ENCODE measurements at regions not wholly inside any gene's neighbourhood (a gene's known extent, or its start where the extent isn't known, plus 50 kb on each side); places are given as distances from the start of the nearest gene placed in this dataset.

- intact Hi-C loops (cut with DNase I; ENCODE audit: low total_unique reads) = no loop called here
- TF ChIP-seq POLR2A (IDR thresholded peaks at IDR 0.05) = no peak
- no peaks in the 10 kb centered on the region for H3K27me3 ChIP-seq
- no peaks in the 10 kb centered on the region for H3K9me3 ChIP-seq
- no peak overlapping the region for H3K27ac ChIP-seq
- no peaks in the 10 kb centered on the region for H3K4me1 ChIP-seq
- H3K36me3 ChIP-seq = no peaks in the 10 kb centered on the region
- no peak overlapping the region for H3K4me3 ChIP-seq
- DNase-seq = no peak
Observed at GRCh38 chr6:9810286-9810685, 604.6 kb downstream of the TFAP2A start.

- Histone ChIP-seq H3K27me3 (no peaks in the 10 kb centered on the region), H3K4me3 (no peak overlapping the region), H3K9me3 (no peaks in the 10 kb centered on the region), H3K4me1 (no peaks in the 10 kb centered on the region), H3K27ac (no peak overlapping the region), H3K36me3 (no peaks in the 10 kb centered on the region)
- intact Hi-C loops (cut with DNase I; ENCODE audit: low total_unique reads) = no loop called here
- TF ChIP-seq CTCF (IDR thresholded peaks at IDR 0.05) = no peak
- no peak for TF ChIP-seq POLR2A (IDR thresholded peaks at IDR 0.05)
- DNase-seq = no peak
Observed at GRCh38 chr6:9806195-9806594, 608.7 kb downstream of the TFAP2A start.

GRCh38 chr6:9801249-9801754 is 613.6 kb downstream of the TFAP2A start:
- Histone ChIP-seq H3K9me3 (no peaks in the 10 kb centered on the region), H3K27ac (no peak overlapping the region), H3K27me3 (no peaks in the 10 kb centered on the region), H3K4me3 (no peak overlapping the region), H3K36me3 (no peaks in the 10 kb centered on the region), H3K4me1 (no peaks in the 10 kb centered on the region)
- intact Hi-C loops (cut with DNase I; ENCODE audit: low total_unique reads) = no loop called here
- TF ChIP-seq POLR2A (IDR thresholded peaks at IDR 0.05) = no peak
- TF ChIP-seq CTCF (IDR thresholded peaks at IDR 0.05) = no peak
- DNase-seq = no peak

DNA sequence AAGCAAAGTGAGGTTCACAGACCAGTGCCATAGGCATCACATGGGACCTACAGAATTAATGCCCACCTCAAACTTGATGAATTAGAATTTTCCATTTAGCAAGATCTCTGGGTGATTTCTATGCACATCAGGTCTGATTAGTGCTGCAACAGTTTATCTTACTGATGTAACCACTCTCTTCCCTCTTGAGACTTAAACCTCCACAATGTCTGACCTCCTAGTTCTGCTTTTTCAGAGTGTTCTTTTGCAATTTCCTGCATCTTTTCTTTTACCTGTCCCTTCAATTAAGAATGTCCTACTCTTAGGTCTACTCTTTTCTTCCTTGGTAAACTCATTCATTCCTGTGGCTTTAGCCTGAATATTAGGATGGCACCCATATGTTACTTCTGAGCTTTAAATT is 615.3 kb downstream of the TFAP2A start:
- H3K36me3 ChIP-seq = no peaks in the 10 kb centered on the region
- H3K4me3 ChIP-seq = no peak overlapping the region
- H3K9me3 ChIP-seq = no peaks in the 10 kb centered on the region
- no peak overlapping the region for H3K27ac ChIP-seq
- TF ChIP-seq CTCF (IDR thresholded peaks at IDR 0.05) (no peak), POLR2A (IDR thresholded peaks at IDR 0.05) (no peak)
- no peaks in the 10 kb centered on the region for H3K27me3 ChIP-seq
- intact Hi-C loops (cut with DNase I; ENCODE audit: low total_unique reads) = no loop called here
- no peaks in the 10 kb centered on the region for H3K4me1 ChIP-seq
- DNase-seq = no peak

DNA sequence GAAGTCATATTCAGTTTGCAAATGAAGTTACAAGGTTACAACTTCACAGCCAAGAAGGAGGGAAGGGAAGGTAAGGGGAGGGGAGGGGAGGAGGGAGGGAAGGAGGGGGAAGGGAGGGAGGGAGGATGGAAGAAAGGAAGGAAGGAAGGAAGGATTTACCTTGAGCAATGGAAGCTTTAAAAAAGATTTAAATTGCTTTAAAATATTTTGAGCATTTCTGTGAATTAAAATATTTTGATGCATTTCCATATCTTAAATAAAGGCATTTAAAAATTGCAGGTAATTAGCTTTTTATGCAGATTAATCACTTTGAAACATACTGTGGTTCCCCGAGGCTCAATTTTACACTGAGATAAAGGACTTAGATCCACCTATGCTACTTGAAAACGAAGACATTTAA is 618.0 kb downstream of the TFAP2A start:
- Histone ChIP-seq H3K4me1 (no peaks in the 10 kb centered on the region), H3K27ac (no peak overlapping the region), H3K9me3 (no peaks in the 10 kb centered on the region), H3K27me3 (no peaks in the 10 kb centered on the region), H3K36me3 (no peaks in the 10 kb centered on the region), H3K4me3 (no peak overlapping the region)
- no peak for DNase-seq
- intact Hi-C loops (cut with DNase I; ENCODE audit: low total_unique reads) = no loop called here
- no peak for TF ChIP-seq CTCF (IDR thresholded peaks at IDR 0.05)
- no peak for TF ChIP-seq POLR2A (IDR thresholded peaks at IDR 0.05)

GRCh38 chr6:9795880-9796279 is 619.0 kb downstream of the TFAP2A start:
- Histone ChIP-seq H3K27ac (no peak overlapping the region), H3K9me3 (no peaks in the 10 kb centered on the region), H3K4me3 (no peak overlapping the region), H3K4me1 (no peaks in the 10 kb centered on the region), H3K27me3 (no peaks in the 10 kb centered on the region), H3K36me3 (no peaks in the 10 kb centered on the region)
- TF ChIP-seq POLR2A (IDR thresholded peaks at IDR 0.05) (no peak), CTCF (IDR thresholded peaks at IDR 0.05) (no peak)
- DNase-seq = no peak
- intact Hi-C loops (cut with DNase I; ENCODE audit: low total_unique reads) = no loop called here

Data from uterus (tissue), 3 donors.